ENCODE measurements at regions not wholly inside any gene's neighbourhood (a gene's known extent, or its start where the extent isn't known, plus 50 kb on each side); places are given as distances from the start of the nearest gene placed in this dataset.
A peak's percentile ranks its signal among the peaks of the same experiment; 100 is the strongest.

DNA sequence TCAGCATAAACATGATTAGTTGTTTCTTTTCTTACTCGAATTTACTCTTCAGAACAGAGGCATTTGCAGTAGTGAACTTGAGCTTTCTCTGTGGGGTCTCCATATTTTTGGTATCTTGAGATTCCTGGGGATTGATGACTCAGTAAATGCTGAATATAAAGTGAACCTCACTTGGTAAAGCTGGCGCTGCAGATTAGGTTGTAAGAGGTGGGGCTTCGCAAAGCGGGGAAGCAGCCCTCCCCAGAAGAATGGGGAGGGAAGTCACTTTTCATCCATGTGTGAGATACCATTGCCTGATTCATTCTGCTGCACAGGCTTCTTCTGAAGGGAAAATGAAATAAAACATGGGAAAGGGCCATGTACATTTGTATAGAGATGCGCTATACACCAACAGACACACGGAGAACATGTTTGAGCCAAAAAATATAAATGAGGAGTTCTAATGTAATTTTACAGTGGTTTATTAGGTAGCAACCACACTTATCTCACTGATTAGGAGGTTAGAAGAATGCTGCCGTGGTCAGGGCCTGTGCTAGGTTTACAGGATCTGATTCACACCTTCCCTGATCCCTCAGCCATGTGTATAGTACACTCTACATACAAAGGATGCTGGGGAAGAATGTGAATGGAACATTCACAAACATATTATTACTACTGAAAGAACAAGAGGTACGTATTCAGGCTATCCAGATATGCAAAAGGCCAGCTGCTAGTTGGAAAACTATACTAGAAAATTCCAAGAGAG, 63.5 kb downstream of the DNTTIP2 start:
- DNase-seq, result no peak

- no peak for DNase-seq
Measured at GRCh38 chr1:93814795-93815340, 64.1 kb downstream of the DNTTIP2 start.

GRCh38 chr1:93814059-93814794, 64.8 kb downstream of the DNTTIP2 start:
- peak in 43 of 58 donors; percentile 2 to 73 (median 30) for DNase-seq

DNA sequence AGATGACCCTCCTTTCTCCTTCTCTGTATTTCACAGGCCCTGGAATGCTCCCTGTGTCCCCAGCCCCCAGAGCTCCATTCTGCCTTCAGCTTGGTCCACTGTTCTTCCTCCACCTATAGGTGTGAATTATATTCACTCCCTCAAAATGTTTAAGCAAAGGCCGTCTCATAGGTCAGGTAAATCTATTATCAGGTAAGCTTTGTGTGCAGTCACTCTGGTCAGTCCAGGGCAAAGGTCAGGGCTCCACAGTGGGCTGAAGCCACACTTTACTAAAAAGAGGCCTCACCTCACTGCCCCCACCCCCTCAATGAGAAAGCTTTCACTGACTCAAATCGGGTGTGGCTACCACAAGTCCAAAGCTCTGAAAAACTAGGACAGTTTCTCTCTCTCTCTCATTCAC, 65.9 kb downstream of the DNTTIP2 start:
- no peak for DNase-seq

DNA sequence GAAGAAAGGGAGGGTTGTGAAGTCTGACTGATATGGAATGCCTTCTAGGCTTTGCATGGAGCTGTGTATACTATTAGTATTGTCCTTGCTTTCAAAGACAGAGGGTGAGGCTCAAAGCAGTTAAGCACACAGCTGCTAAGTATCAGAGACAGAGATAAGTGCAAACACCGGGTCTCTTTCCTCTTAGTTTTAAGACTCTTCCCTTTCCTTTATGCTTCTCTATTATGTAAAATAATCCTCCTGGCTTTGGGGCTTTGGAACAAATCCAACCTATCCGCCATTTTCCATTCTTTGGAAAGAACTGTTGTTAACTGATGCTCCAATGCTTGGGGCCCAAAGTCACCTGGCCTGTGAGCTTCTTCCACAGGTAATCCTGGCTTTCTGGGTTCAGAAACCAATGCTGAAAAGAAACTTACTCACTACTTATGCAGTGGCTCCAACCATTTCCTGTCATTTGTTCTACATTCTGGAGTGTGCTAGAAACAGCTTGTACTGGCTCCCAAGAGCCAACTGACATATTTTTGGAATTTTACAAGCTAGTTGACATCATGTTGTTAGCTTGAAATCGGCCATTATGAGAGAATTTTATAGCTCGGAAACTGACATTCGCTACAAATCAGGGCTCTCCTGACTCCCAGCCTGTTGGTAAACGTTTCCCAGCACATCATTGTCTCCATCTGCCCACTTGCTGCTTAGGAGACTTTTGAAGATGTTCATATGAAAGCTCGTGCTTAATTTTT, 67.5 kb downstream of the DNTTIP2 start:
- no peak for DNase-seq

DNA sequence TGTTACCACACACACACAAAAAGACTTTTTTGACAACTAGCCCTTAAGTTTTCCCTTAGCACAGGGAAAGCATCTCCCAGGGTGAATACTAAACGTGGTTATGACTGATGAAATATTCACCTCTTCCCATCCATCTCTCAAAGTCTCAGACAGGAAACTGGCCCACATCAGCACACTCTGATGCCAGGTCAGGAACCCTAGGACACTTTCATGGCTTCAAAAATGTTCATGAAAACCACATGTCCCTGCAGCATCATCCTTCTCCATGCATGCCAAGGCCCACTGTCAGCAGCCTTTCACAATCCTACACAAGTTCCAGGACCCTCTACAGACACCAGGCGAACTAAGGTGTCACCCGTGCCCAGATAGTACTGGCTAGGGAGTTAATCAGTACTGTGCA, 68.7 kb downstream of the DNTTIP2 start:
- DNase-seq, result no peak

- no peak for DNase-seq
Measured at GRCh38 chr1:93808871-93809270, 70.1 kb downstream of the DNTTIP2 start.

DNA sequence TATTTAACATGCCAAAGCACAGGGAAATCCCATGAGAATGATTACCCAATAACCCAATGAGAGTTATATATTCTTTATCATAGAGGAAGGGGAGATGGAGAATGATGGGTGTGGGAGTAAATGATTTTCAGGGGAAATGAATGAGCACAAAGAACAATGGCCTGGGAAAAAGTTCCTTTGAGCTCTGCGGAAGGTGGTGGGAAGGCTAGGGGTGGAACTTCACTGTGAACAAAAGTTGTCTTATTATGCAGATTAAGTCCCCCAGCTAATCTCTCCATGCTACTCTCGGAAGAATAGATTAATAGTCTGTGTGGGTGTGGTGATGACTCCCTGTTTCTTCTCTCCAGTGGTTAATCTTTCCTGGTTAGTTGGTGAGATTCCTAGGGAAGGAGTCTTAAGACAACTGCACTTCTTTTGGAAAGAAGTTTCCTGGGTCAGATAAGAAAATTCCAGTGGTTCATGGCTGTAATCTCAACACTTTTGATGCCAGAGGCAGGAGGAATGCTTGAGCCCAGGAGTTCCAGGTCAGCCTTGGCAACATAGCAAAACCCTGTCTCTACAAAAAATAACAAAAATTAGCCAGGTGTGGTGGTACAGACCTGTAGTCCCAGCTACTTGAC, 71.6 kb downstream of the DNTTIP2 start:
- no peak for DNase-seq

DNA sequence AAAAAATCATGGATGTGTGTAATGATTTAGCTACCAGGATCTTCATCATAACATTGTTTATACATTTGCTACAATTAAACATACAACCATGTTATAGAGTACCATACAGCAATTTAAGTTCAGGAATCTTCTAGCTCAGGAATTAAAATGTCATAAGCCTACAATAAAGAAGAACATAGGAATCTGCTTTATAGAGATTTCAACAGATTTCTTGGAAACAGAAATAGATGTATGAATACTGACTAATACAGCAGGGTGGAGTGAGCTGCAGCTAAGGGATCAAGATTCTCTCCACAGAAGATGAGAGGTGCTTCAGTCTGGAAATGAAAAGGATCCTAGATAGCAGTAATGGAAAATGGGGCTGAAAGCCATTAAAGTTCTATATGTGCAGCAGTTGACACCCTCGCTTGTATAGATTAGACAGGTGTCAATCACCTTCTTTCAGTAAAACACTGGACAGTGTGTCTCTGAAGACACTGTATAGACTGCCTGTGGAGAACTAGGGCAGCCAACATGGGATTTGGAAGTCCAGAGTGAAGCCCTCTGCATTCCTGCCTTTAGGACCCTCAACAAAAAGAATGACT, 73.9 kb downstream of the DNTTIP2 start:
- DNase-seq, result no peak

DNA sequence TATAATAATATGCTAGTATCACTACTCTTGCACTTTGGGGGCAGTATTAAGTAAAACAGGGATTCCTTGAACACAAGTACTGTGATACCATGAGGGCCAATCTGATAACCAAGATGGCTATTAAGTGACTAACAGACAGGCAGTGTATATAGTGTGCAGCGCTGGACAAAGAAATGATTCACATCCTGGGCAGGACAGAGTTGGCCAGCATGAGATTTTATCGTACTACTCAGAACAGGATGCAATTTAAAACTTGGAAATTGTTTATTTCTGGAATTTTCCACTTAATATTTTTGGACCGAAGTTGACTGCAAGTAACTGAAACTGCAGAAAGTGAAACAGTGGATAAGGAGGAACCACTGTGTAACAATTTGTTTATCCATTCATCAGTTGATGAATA, 74.6 kb downstream of the DNTTIP2 start:
- DNase-seq, result no peak

GRCh38 chr1:93801471-93801870, 77.5 kb downstream of the DNTTIP2 start:
- no peak for DNase-seq

DNA sequence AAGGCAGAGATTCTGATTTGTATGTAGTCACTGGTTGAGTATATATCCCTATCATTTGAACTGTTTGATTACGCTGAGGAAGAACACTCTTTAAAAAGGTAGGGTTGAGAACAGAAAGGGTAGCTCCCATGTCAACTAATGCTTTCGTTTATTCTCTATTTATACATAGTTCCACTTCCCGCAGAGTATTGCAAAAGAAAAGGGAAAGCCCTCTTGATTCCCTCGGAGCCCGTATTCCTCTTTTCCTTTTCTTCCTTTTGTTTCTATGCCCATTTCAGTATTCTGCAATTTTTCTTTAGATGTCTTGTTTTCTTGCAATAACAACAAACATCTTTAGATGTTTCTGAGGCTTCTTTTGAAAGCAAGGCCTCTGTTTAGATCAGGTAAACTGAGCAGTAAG, 78.2 kb downstream of the DNTTIP2 start:
- DNase-seq, result no peak

- DNase-seq, result no peak
Measured at GRCh38 chr1:93798291-93798690, 80.7 kb downstream of the DNTTIP2 start.

DNA sequence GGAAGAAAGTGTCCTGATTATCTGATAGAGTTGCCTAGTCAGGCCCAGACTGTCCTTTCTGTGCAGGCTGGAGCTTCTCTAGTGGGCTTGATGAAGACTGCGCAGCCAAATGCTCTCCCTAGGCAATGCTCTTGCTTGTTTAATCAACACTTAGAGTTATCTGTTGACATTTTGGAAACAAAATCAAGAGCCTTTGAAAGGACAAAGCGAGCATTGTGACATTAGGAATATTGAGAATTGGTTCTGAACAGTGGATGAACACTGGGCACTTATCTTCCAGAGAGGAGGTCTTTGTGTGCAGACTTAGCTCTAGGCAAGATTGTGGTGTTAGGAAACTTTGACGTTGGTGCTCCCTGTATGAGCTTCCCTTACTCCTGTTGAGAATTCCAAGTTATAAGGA, 94.5 kb downstream of the DNTTIP2 start:
- peak in 1 of 58 donors; percentile 3 for DNase-seq

- no peak for DNase-seq
Measured at GRCh38 chr1:93783876-93784275, 95.1 kb downstream of the DNTTIP2 start.

DNA sequence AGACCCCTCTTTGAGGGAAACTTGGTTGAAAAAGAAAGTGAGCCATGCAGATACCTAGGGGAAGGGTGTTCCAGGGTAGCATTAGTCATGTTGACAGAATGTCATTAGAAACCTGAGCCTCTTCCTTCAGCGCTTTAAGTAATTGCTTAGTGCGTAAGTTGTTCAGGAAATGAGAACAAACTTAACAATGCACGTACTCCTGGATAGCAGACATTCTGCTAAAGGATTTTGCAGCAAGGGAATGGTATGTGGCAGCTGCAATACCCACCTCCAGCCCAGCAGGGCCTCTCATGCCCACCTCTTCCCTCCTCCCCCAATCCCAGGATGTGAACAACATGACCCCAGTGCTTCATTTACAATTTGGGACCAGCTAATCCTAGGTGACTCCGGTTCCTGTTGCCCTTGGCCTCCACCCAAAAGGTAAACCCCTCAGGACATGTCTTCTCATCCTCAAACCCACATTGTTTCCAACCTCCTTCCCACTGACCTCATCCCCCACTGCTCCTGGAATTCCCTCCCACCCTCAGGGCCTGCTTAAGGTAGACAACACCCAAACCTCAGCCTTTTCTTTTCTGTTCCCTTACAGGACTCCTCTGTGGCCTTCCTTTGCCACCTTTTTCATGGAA, 98.0 kb upstream of the BCAR3 start:
- DNase-seq, result no peak

- DNase-seq, result peak in 3 of 58 donors; percentile 6 to 28 (median 9)
Measured at GRCh38 chr1:93778457-93778856, 96.8 kb upstream of the BCAR3 start.

DNA sequence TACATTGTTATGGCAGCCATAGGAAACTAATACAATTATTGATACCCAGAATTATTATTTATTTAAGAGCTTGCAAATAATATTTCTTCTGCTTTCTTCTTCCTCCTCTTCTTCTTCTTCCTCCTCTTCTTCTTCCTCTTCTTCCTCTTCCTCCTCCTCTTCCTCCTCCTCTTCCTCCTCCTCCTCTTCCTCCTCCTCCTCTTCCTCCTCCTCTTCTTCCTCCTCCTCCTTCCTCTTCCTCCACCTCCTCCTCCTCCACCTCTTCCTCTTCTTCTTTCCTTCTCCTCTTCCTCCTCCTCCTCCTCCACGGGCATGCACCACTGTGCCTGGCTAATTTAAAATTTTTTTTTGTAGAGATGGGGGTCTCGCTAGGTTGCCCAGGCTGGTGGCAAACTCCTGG, 95.6 kb upstream of the BCAR3 start:
- DNase-seq, result no peak

- no peak for DNase-seq
Measured at GRCh38 chr1:93776728-93777127, 95.1 kb upstream of the BCAR3 start.

- DNase-seq, result no peak
Measured at GRCh38 chr1:93775224-93775623, 93.6 kb upstream of the BCAR3 start.

DNA sequence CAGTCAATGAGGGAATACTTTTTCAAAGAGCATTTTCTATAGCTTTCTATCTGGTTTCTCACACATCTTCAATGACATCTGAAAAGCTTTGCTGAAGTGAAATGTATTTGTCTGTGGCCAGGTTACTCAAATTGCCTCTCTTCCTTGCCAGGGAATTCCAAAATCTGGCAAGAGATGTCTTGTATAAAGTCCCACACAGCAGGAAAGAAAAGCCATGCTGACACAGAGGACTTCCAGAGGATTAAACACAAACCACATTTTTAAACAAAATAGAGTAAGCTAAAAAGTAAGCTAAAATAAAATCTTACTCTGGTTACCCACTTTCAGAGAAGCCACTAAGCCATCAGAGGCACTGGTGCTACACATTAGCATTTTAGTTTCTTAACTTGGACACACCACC, 93.1 kb upstream of the BCAR3 start:
- DNase-seq, result no peak
